ENCODE measurements at regions not wholly inside any gene's neighbourhood (a gene's known extent, or its start where the extent isn't known, plus 50 kb on each side); places are given as distances from the start of the nearest gene placed in this dataset.
"Not testable (repeated sequence)": the region's sequence is repeated elsewhere in the genome, so short reads cannot be mapped to it uniquely, and the experiment has no call there.

DNA sequence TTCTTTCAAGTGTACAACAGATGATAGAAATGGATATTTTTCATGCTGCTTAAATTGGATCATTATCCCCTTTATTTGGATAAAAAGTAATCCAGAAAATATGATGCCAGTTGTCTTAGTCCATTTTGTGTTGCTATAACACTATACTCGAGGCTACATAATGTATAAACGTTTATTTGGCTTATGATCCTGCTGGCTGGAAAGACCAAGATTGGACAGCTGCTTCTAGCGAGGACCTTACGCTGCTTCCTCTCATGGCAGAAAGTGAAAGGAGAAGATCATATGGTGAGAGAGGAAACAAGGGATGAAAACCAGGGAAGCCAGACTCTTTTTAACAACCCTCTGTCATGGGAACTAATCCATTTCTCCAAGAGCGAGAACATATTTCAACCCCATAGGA is 102.7 kb downstream of the TRAM1L1 start:
- no peak for TF ChIP-seq SPI1 (IDR thresholded peaks at IDR 0.05; ENCODE audit: borderline replicate concordance, low read depth)
- TF ChIP-seq CTCF (IDR thresholded peaks at IDR 0.05; ENCODE audit: insufficient read depth, low read length) = no peak
- TF ChIP-seq, protein P1, sequence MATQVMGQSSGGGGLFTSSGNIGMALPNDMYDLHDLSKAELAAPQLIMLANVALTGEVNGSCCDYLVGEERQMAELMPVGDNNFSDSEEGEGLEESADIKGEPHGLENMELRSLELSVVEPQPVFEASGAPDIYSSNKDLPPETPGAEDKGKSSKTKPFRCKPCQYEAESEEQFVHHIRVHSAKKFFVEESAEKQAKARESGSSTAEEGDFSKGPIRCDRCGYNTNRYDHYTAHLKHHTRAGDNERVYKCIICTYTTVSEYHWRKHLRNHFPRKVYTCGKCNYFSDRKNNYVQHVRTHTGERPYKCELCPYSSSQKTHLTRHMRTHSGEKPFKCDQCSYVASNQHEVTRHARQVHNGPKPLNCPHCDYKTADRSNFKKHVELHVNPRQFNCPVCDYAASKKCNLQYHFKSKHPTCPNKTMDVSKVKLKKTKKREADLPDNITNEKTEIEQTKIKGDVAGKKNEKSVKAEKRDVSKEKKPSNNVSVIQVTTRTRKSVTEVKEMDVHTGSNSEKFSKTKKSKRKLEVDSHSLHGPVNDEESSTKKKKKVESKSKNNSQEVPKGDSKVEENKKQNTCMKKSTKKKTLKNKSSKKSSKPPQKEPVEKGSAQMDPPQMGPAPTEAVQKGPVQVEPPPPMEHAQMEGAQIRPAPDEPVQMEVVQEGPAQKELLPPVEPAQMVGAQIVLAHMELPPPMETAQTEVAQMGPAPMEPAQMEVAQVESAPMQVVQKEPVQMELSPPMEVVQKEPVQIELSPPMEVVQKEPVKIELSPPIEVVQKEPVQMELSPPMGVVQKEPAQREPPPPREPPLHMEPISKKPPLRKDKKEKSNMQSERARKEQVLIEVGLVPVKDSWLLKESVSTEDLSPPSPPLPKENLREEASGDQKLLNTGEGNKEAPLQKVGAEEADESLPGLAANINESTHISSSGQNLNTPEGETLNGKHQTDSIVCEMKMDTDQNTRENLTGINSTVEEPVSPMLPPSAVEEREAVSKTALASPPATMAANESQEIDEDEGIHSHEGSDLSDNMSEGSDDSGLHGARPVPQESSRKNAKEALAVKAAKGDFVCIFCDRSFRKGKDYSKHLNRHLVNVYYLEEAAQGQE (IDR thresholded peaks at IDR 0.05; ENCODE audit: insufficient replicate concordance, low read depth) = no peak
- TF ChIP-seq POLR2AphosphoS5 (IDR thresholded peaks at IDR 0.05; ENCODE audit: low read depth) = no peak
- TF ChIP-seq GABPA (IDR thresholded peaks at IDR 0.05; ENCODE audit: low read depth) = no peak
- Histone ChIP-seq H3K27me3 (ENCODE audit: insufficient read depth, poor library complexity, severe bottlenecking) (no peaks in the 10 kb centered on the region), H3K27ac (replicated peaks) (no peak overlapping the region), H3K4me3 (replicated peaks; ENCODE audit: insufficient read depth, low read length) (no peak overlapping the region)
- DNase-seq (ENCODE audit: low read depth in 1 of 2, low spot score in 1 of 2) = no peak

DNA sequence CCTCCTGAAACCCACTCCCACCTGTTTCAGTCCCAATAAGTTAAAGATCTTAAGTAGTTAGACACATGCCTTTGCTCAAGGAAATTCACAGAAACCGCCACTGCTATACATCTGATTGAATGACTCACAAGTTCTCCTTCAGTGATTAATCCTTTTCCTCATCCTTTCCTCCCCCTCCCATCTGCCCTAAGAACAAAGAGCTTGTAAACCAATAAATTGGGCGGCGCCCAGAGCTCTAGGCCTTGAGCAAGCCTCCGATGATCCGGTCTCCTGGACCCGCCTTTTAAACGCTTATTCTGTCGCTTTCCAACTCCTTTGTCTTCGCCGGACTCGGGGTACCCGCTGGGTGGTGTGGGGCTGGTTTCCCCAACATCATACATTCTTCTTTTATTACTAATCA is 104.9 kb downstream of the TRAM1L1 start:
- H3K27me3 ChIP-seq (ENCODE audit: insufficient read depth, poor library complexity, severe bottlenecking); DNase-seq (ENCODE audit: low read depth in 1 of 2, low spot score in 1 of 2); H3K4me3 ChIP-seq (replicated peaks; ENCODE audit: insufficient read depth, low read length); H3K27ac ChIP-seq (replicated peaks): not testable (repeated sequence)

DNA sequence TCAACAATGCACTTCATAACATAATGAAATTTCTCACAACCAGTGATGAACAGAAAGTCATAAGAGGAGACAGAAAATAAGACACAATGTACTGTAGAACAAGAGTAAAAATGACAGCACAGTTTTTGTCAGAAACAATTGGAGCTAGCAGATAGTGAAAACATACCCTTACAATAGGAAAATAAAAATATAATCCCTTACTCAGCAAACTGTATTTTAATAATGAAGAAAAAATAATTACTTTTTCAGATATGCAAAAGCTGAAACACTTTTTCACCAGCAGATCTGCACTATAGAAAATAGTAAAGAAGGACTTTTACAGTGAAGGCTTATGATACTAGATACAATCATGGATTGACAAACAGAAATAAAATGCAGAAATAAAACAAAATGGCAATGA is 126.3 kb downstream of the TRAM1L1 start:
- TF ChIP-seq POLR2AphosphoS5 (IDR thresholded peaks at IDR 0.05; ENCODE audit: low read depth) (no peak), SPI1 (IDR thresholded peaks at IDR 0.05; ENCODE audit: borderline replicate concordance, low read depth) (no peak), GABPA (IDR thresholded peaks at IDR 0.05; ENCODE audit: low read depth) (no peak), CTCF (IDR thresholded peaks at IDR 0.05; ENCODE audit: insufficient read depth, low read length) (no peak)
- TF ChIP-seq, protein P1 (IDR thresholded peaks at IDR 0.05; ENCODE audit: insufficient replicate concordance, low read depth) = no peak
- Histone ChIP-seq H3K27ac (replicated peaks) (no peak overlapping the region), H3K4me3 (replicated peaks; ENCODE audit: insufficient read depth, low read length) (no peak overlapping the region), H3K27me3 (ENCODE audit: insufficient read depth, poor library complexity, severe bottlenecking) (no peaks in the 10 kb centered on the region)
- DNase-seq (ENCODE audit: low read depth in 1 of 2, low spot score in 1 of 2) = no peak

DNA sequence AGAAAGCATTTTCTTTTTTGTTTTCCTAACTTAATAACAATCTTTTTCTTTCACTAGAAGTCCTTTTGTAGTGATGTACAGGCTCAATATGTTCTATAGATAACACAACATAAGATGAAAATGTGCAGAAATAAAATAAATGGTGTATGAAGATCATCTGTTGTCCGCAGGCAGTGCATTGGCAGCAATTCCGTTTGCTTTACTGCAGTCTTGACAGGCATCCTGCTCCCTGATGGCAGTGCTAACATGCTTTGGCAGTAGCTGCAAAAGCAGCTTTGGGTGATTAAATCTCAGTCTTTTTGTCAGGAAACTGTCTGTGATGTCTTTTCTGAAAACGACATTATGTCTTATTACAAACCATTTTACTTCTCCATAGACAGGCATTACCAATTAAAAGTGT is 131.4 kb downstream of the TRAM1L1 start:
- TF ChIP-seq, protein P1 (IDR thresholded peaks at IDR 0.05; ENCODE audit: insufficient replicate concordance, low read depth) = no peak
- TF ChIP-seq CTCF (IDR thresholded peaks at IDR 0.05; ENCODE audit: insufficient read depth, low read length) (no peak), SPI1 (IDR thresholded peaks at IDR 0.05; ENCODE audit: borderline replicate concordance, low read depth) (no peak), GABPA (IDR thresholded peaks at IDR 0.05; ENCODE audit: low read depth) (no peak), POLR2AphosphoS5 (IDR thresholded peaks at IDR 0.05; ENCODE audit: low read depth) (no peak)
- no peak for DNase-seq (ENCODE audit: low read depth in 1 of 2, low spot score in 1 of 2)
- Histone ChIP-seq H3K27ac (replicated peaks) (no peak overlapping the region), H3K27me3 (ENCODE audit: insufficient read depth, poor library complexity, severe bottlenecking) (no peaks in the 10 kb centered on the region), H3K4me3 (replicated peaks; ENCODE audit: insufficient read depth, low read length) (no peak overlapping the region)

All from HL-60 (cell line).